Lower leg skin (tissue), 3 donors: ENCODE measurements at regions not wholly inside any gene's neighbourhood (a gene's known extent, or its start where the extent isn't known, plus 50 kb on each side); places are given as distances from the start of the nearest gene placed in this dataset.

Experiments used
- CTCF ChIP-seq, 3 donors: fragments of 450-650 bp; IDR thresholded peaks; one replicate each; pipeline ENCODE4 v1.5.1; 2016; ENCODE audit warnings: antibody characterized with exemption in 3 of 3, mild to moderate bottlenecking in 3 of 3, moderate library complexity in 2 of 3
- POLR2A ChIP-seq, 2 donors: fragments of 450-650 bp; IDR thresholded peaks; one replicate each; pipeline ENCODE4 v1.6.1; 2016 to 2017; ENCODE audit warnings: antibody characterized with exemption in 2 of 2, mild to moderate bottlenecking in 1 of 2, moderate library complexity in 1 of 2

GRCh38 chr2:215805493-215805892 is 207.9 kb downstream of the MREG start:
- TF ChIP-seq POLR2A (IDR thresholded peaks at IDR 0.05) (no peak), CTCF (IDR thresholded peaks at IDR 0.05) (no peak)
